ENCODE measurements at regions not wholly inside any gene's neighbourhood (a gene's known extent, or its start where the extent isn't known, plus 50 kb on each side); places are given as distances from the start of the nearest gene placed in this dataset.

- TF ChIP-seq ZFP30 (CRISPR knock-in tag; IDR thresholded peaks at IDR 0.05) (no peak), TCF4 (CRISPR knock-in tag; IDR thresholded peaks at IDR 0.05; ENCODE audit: borderline replicate concordance) (no peak), PATZ1 (CRISPR knock-in tag; IDR thresholded peaks at IDR 0.05; ENCODE audit: borderline replicate concordance) (no peak), BACH2 (CRISPR knock-in tag; IDR thresholded peaks at IDR 0.05; ENCODE audit: borderline replicate concordance) (no peak), CSRNP3 (CRISPR knock-in tag; IDR thresholded peaks at IDR 0.05) (no peak), POU6F1 (CRISPR knock-in tag; IDR thresholded peaks at IDR 0.05; ENCODE audit: borderline replicate concordance, low read depth) (no peak), ARNTL (CRISPR knock-in tag; IDR thresholded peaks at IDR 0.05; ENCODE audit: borderline replicate concordance, low read depth) (no peak)
These were observed 146.7 kb downstream of the SEM1 start for GRCh38 chr7:96562966-96563365.
